Neural cell (in vitro differentiated cells): ENCODE measurements at regions not wholly inside any gene's neighbourhood (a gene's known extent, or its start where the extent isn't known, plus 50 kb on each side); places are given as distances from the start of the nearest gene placed in this dataset.
A peak's percentile ranks its signal among the peaks of the same experiment; 100 is the strongest.

Experiments
- H2AFZ ChIP-seq: fragments of 200-600, 300-800 bp; sonication (generic), shearing (Covaris generic); 2 replicates; pipeline ENCODE4 v1.6.0; 2014; ENCODE audit warnings: low read depth, mild to moderate bottlenecking, antibody characterized with exemption, low read length, moderate library complexity
- H3F3A ChIP-seq: fragments of 200-600 bp; shearing (Covaris generic); 2 replicates; pipeline ENCODE4 v1.6.1; 2016; ENCODE audit warnings: mild to moderate bottlenecking, moderate library complexity, mixed read lengths, antibody characterized with exemption, low read length; ENCODE audit not compliant: insufficient read depth, poor library complexity, severe bottlenecking
- H3K27ac ChIP-seq: fragments of 200-600, 300-800 bp; sonication (generic), shearing (Covaris generic); 2 replicates; pipeline ENCODE4 v1.5.1; 2014; ENCODE audit warnings: mild to moderate bottlenecking, low read length, moderate library complexity
- H3K27me3 ChIP-seq: fragments of 300-800, 200-600 bp; sonication (generic), shearing (Covaris generic); 2 replicates; pipeline ENCODE4 v1.6.0; 2014; ENCODE audit warnings: mild to moderate bottlenecking, low read depth, low read length, moderate library complexity; ENCODE audit not compliant: insufficient read depth
- H3K36me3 ChIP-seq: fragments of 300-800, 200-600 bp; sonication (generic), shearing (Covaris generic); 2 replicates; pipeline ENCODE4 v1.5.1; 2014; ENCODE audit warnings: mild to moderate bottlenecking, antibody characterized with exemption, low read length, moderate library complexity; ENCODE audit not compliant: insufficient read depth
- H3K4me2 ChIP-seq: fragments of 300-800, 200-600 bp; sonication (generic), shearing (Covaris generic); 2 replicates; pipeline ENCODE4 v1.6.0; 2014; ENCODE audit warnings: mild to moderate bottlenecking, low read length
- H3K4me3 ChIP-seq: fragments of 300-800, 200-600 bp; sonication (generic), shearing (Covaris generic); 2 replicates; pipeline ENCODE4 v1.5.1; 2014; ENCODE audit warnings: mild to moderate bottlenecking, low read length, moderate library complexity
- H3K79me2 ChIP-seq: fragments of 200-600 bp; shearing (Covaris generic); replicated peaks from 2 replicates; pipeline ENCODE4 v1.6.0; 2014; ENCODE audit warnings: mild to moderate bottlenecking, low read length, moderate library complexity; ENCODE audit not compliant: insufficient read depth
- H3K9ac ChIP-seq: fragments of 300-800, 200-600 bp; sonication (generic), shearing (Covaris generic); 2 replicates; pipeline ENCODE4 v1.6.1; 2016; ENCODE audit warnings: mild to moderate bottlenecking, low read length, mixed read lengths
- H3K9me2 ChIP-seq: fragments of 200-600 bp; shearing (Covaris generic); 2 replicates; pipeline ENCODE4 v1.6.1; 2016; ENCODE audit warnings: mild to moderate bottlenecking, low read length, mixed read lengths; ENCODE audit not compliant: insufficient read depth
- H3K9me3 ChIP-seq: fragments of 200-600, 300-800 bp; sonication (generic), shearing (Covaris generic); 2 replicates; pipeline ENCODE4 v1.6.1; 2016; ENCODE audit warnings: mild to moderate bottlenecking, mixed run types, low read length, moderate library complexity, mixed read lengths
- H4K20me1 ChIP-seq: fragments of 200-600 bp; shearing (Covaris generic); 2 replicates; pipeline ENCODE4 v1.6.1; 2016; ENCODE audit warnings: mild to moderate bottlenecking, mixed run types; ENCODE audit not compliant: insufficient read depth
- CTCF ChIP-seq: fragments of 450-650 bp; IDR thresholded peaks from 2 replicates; pipeline ENCODE4 v1.5.1; 2014; ENCODE audit warnings: antibody characterized with exemption, mild to moderate bottlenecking, moderate library complexity; ENCODE audit not compliant: poor library complexity, severe bottlenecking
- EP300 ChIP-seq: fragments of 450-650 bp; conservative IDR thresholded peaks from 2 replicates; pipeline ENCODE4 v1.6.1; 2014; ENCODE audit warnings: antibody characterized with exemption, mild to moderate bottlenecking, moderate library complexity; ENCODE audit not compliant: poor library complexity, severe bottlenecking
- EZH2 ChIP-seq: fragments of 200-600, 300-800 bp; shearing (Covaris generic), sonication (generic); IDR thresholded peaks from 2 replicates; pipeline ENCODE4 v1.6.1; 2014; ENCODE audit warnings: antibody characterized with exemption, low read length, borderline replicate concordance, mild to moderate bottlenecking; ENCODE audit not compliant: insufficient read depth, poor library complexity, severe bottlenecking
- MXI1 ChIP-seq: fragments of 450-650 bp; conservative IDR thresholded peaks from 2 replicates; pipeline ENCODE4 v1.6.1; 2014; ENCODE audit warnings: antibody characterized with exemption, mild to moderate bottlenecking; ENCODE audit not compliant: poor library complexity, severe bottlenecking
- POLR2AphosphoS5 ChIP-seq: IDR thresholded peaks from 2 replicates; pipeline ENCODE4 v1.6.1; 2012
- RAD21 ChIP-seq: fragments of 450-650 bp; conservative IDR thresholded peaks from 2 replicates; pipeline ENCODE4 v1.6.1; 2014; ENCODE audit warnings: antibody characterized with exemption, mild to moderate bottlenecking, moderate library complexity
- REST ChIP-seq: IDR thresholded peaks from 2 replicates; pipeline ENCODE4 v1.6.1; 2012; ENCODE audit warnings: borderline replicate concordance
- SMC3 ChIP-seq: fragments of 450-650 bp; conservative IDR thresholded peaks from 2 replicates; pipeline ENCODE4 v1.6.1; 2014; ENCODE audit warnings: antibody characterized with exemption, mild to moderate bottlenecking, moderate library complexity; ENCODE audit not compliant: poor library complexity
- TAF1 ChIP-seq: IDR thresholded peaks from 2 replicates; pipeline ENCODE4 v1.6.1; 2012; ENCODE audit warnings: low read depth

- no peak overlapping the region for H3K27ac ChIP-seq
These were observed 56.5 kb upstream of the PCGF5 start for GRCh38 chr10:91163869-91164474.

GRCh38 chr10:91164520-91165065 lies 55.9 kb upstream of the PCGF5 start:
- H3K9me3 ChIP-seq: no peaks in the 10 kb centered on the region
- no peak overlapping the region for H2AFZ ChIP-seq
- H3K4me2 ChIP-seq: peak overlapping the region; percentile 63
- no peaks in the 10 kb centered on the region for H3K36me3 ChIP-seq
- no peak overlapping the region for H3K27ac ChIP-seq
- H3K4me3 ChIP-seq: peak overlapping the region; percentile 81
- no peaks in the 10 kb centered on the region for H3F3A ChIP-seq
- H4K20me1 ChIP-seq: no peaks in the 10 kb centered on the region
- H3K27me3 ChIP-seq: peaks cover 29% of the 10 kb centered on the region
- no peaks in the 10 kb centered on the region for H3K79me2 ChIP-seq
- no peaks in the 10 kb centered on the region for H3K9me2 ChIP-seq
- no peak overlapping the region for H3K9ac ChIP-seq
- no peak for TF ChIP-seq RAD21
- TF ChIP-seq EZH2: no peak
- TF ChIP-seq EP300: no peak
- TF ChIP-seq CTCF: no peak
- no peak for TF ChIP-seq MXI1
- no peak for TF ChIP-seq POLR2AphosphoS5
- no peak for TF ChIP-seq SMC3
- TF ChIP-seq TAF1: no peak
- TF ChIP-seq REST: no peak

More at GRCh38 chr10:91163869-91164474, 56.5 kb upstream of the PCGF5 start:
- no peaks in the 10 kb centered on the region for H3F3A ChIP-seq
- peak overlapping the region; percentile 18 for H2AFZ ChIP-seq
- H3K4me3 ChIP-seq: peak overlapping the region; percentile 81
- H3K9me2 ChIP-seq: no peaks in the 10 kb centered on the region
- H3K9me3 ChIP-seq: no peaks in the 10 kb centered on the region
- H3K4me2 ChIP-seq: peak overlapping the region; percentile 63
- TF ChIP-seq TAF1 (no peak), RAD21 (no peak), MXI1 (no peak)
- H3K27me3 ChIP-seq: peaks cover 29% of the 10 kb centered on the region
- no peaks in the 10 kb centered on the region for H3K79me2 ChIP-seq
- H4K20me1 ChIP-seq: no peaks in the 10 kb centered on the region
- no peaks in the 10 kb centered on the region for H3K36me3 ChIP-seq
- H3K9ac ChIP-seq: peak overlapping the region; percentile 65
